ENCODE measurements at regions not wholly inside any gene's neighbourhood (a gene's known extent, or its start where the extent isn't known, plus 50 kb on each side); places are given as distances from the start of the nearest gene placed in this dataset.
"Not testable (repeated sequence)": the region's sequence is repeated elsewhere in the genome, so short reads cannot be mapped to it uniquely, and the experiment has no call there.

- Mint-ChIP-seq H3K9me3 (no peaks in the 10 kb centered on the region), H3K27me3 (ENCODE audit: low read depth) (no peaks in the 10 kb centered on the region), H3K36me3 (ENCODE audit: insufficient read depth) (no peaks in the 10 kb centered on the region), H3K4me1 (ENCODE audit: low read depth) (no peaks in the 10 kb centered on the region), H3K4me3 (no peak overlapping the region)
- ATAC-seq (no peak), DNase-seq (no peak)
Measured at GRCh38 chr17:13127921-13128602, 110.2 kb upstream of the ELAC2 start.

- ATAC-seq = no peak
- Mint-ChIP-seq H3K27me3 (ENCODE audit: low read depth) (peaks cover 2% of the 10 kb centered on the region), H3K9me3 (no peaks in the 10 kb centered on the region), H3K4me1 (ENCODE audit: low read depth) (no peaks in the 10 kb centered on the region), H3K4me3 (no peak overlapping the region), H3K36me3 (ENCODE audit: insufficient read depth) (no peaks in the 10 kb centered on the region)
- DNase-seq = no peak
Measured at GRCh38 chr17:13120864-13121263, 103.0 kb upstream of the ELAC2 start.

GRCh38 chr17:13118311-13118710 lies 100.5 kb upstream of the ELAC2 start:
- ATAC-seq (no peak), DNase-seq (no peak)
- Mint-ChIP-seq H3K36me3 (ENCODE audit: insufficient read depth) (no peaks in the 10 kb centered on the region), H3K27me3 (ENCODE audit: low read depth) (peaks cover 14% of the 10 kb centered on the region), H3K4me1 (ENCODE audit: low read depth) (no peaks in the 10 kb centered on the region), H3K4me3 (no peak overlapping the region), H3K9me3 (no peaks in the 10 kb centered on the region)

GRCh38 chr17:13117616-13118015 lies 99.8 kb upstream of the ELAC2 start:
- ATAC-seq (no peak), DNase-seq (no peak)
- no peak overlapping the region for H3K4me3 Mint-ChIP-seq

GRCh38 chr17:13114601-13115031 lies 96.8 kb upstream of the ELAC2 start:
- Mint-ChIP-seq H3K9me3 (no peaks in the 10 kb centered on the region), H3K4me3 (no peak overlapping the region), H3K36me3 (ENCODE audit: insufficient read depth) (no peaks in the 10 kb centered on the region), H3K4me1 (ENCODE audit: low read depth) (no peaks in the 10 kb centered on the region), H3K27me3 (ENCODE audit: low read depth) (peaks cover 20% of the 10 kb centered on the region)
- DNase-seq (no peak), ATAC-seq (peak in 1 of 2 donors; percentile 30)

More at GRCh38 chr17:13117616-13118015, 99.8 kb upstream of the ELAC2 start:
- H3K4me1 Mint-ChIP-seq (ENCODE audit: low read depth) = no peaks in the 10 kb centered on the region
- H3K36me3 Mint-ChIP-seq (ENCODE audit: insufficient read depth) = no peaks in the 10 kb centered on the region
- H3K9me3 Mint-ChIP-seq = no peaks in the 10 kb centered on the region
- H3K27me3 Mint-ChIP-seq (ENCODE audit: low read depth) = peaks cover 18% of the 10 kb centered on the region

- no peaks in the 10 kb centered on the region for H3K9me3 Mint-ChIP-seq
- no peaks in the 10 kb centered on the region for H3K4me1 Mint-ChIP-seq (ENCODE audit: low read depth)
- ATAC-seq (no peak), DNase-seq (no peak)
- peaks cover 20% of the 10 kb centered on the region for H3K27me3 Mint-ChIP-seq (ENCODE audit: low read depth)
- no peak overlapping the region for H3K4me3 Mint-ChIP-seq
- no peaks in the 10 kb centered on the region for H3K36me3 Mint-ChIP-seq (ENCODE audit: insufficient read depth)
Measured at GRCh38 chr17:13113821-13114525, 96.1 kb upstream of the ELAC2 start.

- Mint-ChIP-seq H3K9me3 (peaks cover under 1% of the 10 kb centered on the region), H3K27me3 (ENCODE audit: low read depth) (peaks cover 5% of the 10 kb centered on the region), H3K36me3 (ENCODE audit: insufficient read depth) (no peaks in the 10 kb centered on the region), H3K4me1 (ENCODE audit: low read depth) (no peaks in the 10 kb centered on the region), H3K4me3 (no peak overlapping the region)
- DNase-seq = no peak
- no peak for ATAC-seq
Measured at GRCh38 chr17:13107676-13108235, 89.9 kb upstream of the ELAC2 start.

- no peak overlapping the region for H3K4me3 Mint-ChIP-seq
- ATAC-seq (no peak), DNase-seq (no peak)
- no peaks in the 10 kb centered on the region for H3K27me3 Mint-ChIP-seq (ENCODE audit: low read depth)
- no peaks in the 10 kb centered on the region for H3K36me3 Mint-ChIP-seq (ENCODE audit: insufficient read depth)
- H3K4me1 Mint-ChIP-seq (ENCODE audit: low read depth) = no peaks in the 10 kb centered on the region
- peaks cover 12% of the 10 kb centered on the region for H3K9me3 Mint-ChIP-seq
Measured at GRCh38 chr17:13106171-13106570, 88.3 kb upstream of the ELAC2 start.

- Mint-ChIP-seq H3K36me3 (ENCODE audit: insufficient read depth) (no peaks in the 10 kb centered on the region), H3K27me3 (ENCODE audit: low read depth) (peaks cover 3% of the 10 kb centered on the region), H3K9me3 (peaks cover 12% of the 10 kb centered on the region), H3K4me1 (ENCODE audit: low read depth) (no peaks in the 10 kb centered on the region), H3K4me3 (no peak overlapping the region)
- DNase-seq = no peak
- ATAC-seq = no peak
Measured at GRCh38 chr17:13104576-13104975, 86.7 kb upstream of the ELAC2 start.

GRCh38 chr17:13102477-13102876 lies 84.7 kb upstream of the ELAC2 start:
- Mint-ChIP-seq H3K9me3 (peaks cover 12% of the 10 kb centered on the region), H3K36me3 (ENCODE audit: insufficient read depth) (no peaks in the 10 kb centered on the region), H3K27me3 (ENCODE audit: low read depth) (peaks cover 3% of the 10 kb centered on the region), H3K4me3 (no peak overlapping the region), H3K4me1 (ENCODE audit: low read depth) (no peaks in the 10 kb centered on the region)
- DNase-seq = no peak
- ATAC-seq = no peak

GRCh38 chr17:13099926-13100325 lies 82.1 kb upstream of the ELAC2 start:
- Mint-ChIP-seq H3K36me3 (ENCODE audit: insufficient read depth) (no peaks in the 10 kb centered on the region), H3K4me3 (no peak overlapping the region), H3K9me3 (peaks cover 12% of the 10 kb centered on the region), H3K4me1 (ENCODE audit: low read depth) (no peaks in the 10 kb centered on the region), H3K27me3 (ENCODE audit: low read depth) (peaks cover 3% of the 10 kb centered on the region)
- no peak for ATAC-seq
- DNase-seq = no peak

- H3K4me3 Mint-ChIP-seq = no peak overlapping the region
- peaks cover 12% of the 10 kb centered on the region for H3K9me3 Mint-ChIP-seq
- ATAC-seq (no peak), DNase-seq (no peak)
- H3K36me3 Mint-ChIP-seq (ENCODE audit: insufficient read depth) = no peaks in the 10 kb centered on the region
- no peaks in the 10 kb centered on the region for H3K4me1 Mint-ChIP-seq (ENCODE audit: low read depth)
- peaks cover 3% of the 10 kb centered on the region for H3K27me3 Mint-ChIP-seq (ENCODE audit: low read depth)
Measured at GRCh38 chr17:13099089-13099735, 81.4 kb upstream of the ELAC2 start.

- H3K4me3 Mint-ChIP-seq = no peak overlapping the region
- no peaks in the 10 kb centered on the region for H3K36me3 Mint-ChIP-seq (ENCODE audit: insufficient read depth)
- no peaks in the 10 kb centered on the region for H3K9me3 Mint-ChIP-seq
- no peaks in the 10 kb centered on the region for H3K4me1 Mint-ChIP-seq (ENCODE audit: low read depth)
- no peak for ATAC-seq
- peaks cover 3% of the 10 kb centered on the region for H3K27me3 Mint-ChIP-seq (ENCODE audit: low read depth)
- no peak for DNase-seq
Measured at GRCh38 chr17:13096291-13096690, 78.5 kb upstream of the ELAC2 start.

GRCh38 chr17:13092010-13092409 lies 74.2 kb upstream of the ELAC2 start:
- H3K36me3 Mint-ChIP-seq (ENCODE audit: insufficient read depth); H3K4me1 Mint-ChIP-seq (ENCODE audit: low read depth); DNase-seq; H3K9me3 Mint-ChIP-seq; H3K27me3 Mint-ChIP-seq (ENCODE audit: low read depth); H3K4me3 Mint-ChIP-seq; ATAC-seq: not testable (repeated sequence)

Data from activated T-cell treated with anti-CD3 and anti-CD28 coated beads, Interleukin-2, amount 50 U/mL, for 4 hours (primary cell).